ENCODE measurements at regions not wholly inside any gene's neighbourhood (a gene's known extent, or its start where the extent isn't known, plus 50 kb on each side); places are given as distances from the start of the nearest gene placed in this dataset.

DNA sequence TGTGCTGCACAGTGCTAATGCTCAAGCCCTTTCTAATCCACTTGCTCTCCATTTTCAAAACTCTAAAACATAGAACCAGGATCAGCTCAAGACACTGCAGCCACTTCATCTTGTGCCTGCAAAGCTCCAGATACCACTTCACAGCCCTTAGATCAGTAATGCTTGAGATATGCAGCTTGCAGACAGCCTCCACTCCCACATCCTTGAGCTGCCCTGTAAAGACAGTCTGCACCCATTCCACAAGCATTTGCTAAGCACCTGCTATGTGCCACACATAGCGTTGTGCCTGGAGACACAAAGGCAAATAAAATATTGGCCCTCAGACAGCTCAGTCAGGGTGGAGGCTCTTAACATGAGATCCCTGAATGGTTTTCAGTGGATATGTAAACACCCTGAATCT, 192.5 kb upstream of the SNX19 start:
- no peak overlapping the region for H3K27ac ChIP-seq
- no peaks in the 10 kb centered on the region for H3K36me3 ChIP-seq
- intact Hi-C loops (cut with DNase I), result no loop called here
- no peak for DNase-seq
- no peak for TF ChIP-seq POLR2A (IDR thresholded peaks at IDR 0.05)
- TF ChIP-seq, protein P1, sequence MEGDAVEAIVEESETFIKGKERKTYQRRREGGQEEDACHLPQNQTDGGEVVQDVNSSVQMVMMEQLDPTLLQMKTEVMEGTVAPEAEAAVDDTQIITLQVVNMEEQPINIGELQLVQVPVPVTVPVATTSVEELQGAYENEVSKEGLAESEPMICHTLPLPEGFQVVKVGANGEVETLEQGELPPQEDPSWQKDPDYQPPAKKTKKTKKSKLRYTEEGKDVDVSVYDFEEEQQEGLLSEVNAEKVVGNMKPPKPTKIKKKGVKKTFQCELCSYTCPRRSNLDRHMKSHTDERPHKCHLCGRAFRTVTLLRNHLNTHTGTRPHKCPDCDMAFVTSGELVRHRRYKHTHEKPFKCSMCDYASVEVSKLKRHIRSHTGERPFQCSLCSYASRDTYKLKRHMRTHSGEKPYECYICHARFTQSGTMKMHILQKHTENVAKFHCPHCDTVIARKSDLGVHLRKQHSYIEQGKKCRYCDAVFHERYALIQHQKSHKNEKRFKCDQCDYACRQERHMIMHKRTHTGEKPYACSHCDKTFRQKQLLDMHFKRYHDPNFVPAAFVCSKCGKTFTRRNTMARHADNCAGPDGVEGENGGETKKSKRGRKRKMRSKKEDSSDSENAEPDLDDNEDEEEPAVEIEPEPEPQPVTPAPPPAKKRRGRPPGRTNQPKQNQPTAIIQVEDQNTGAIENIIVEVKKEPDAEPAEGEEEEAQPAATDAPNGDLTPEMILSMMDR (IDR thresholded peaks at IDR 0.05), result no peak
- H3K4me3 ChIP-seq (replicated peaks in 1 of 3), result no peak overlapping the region
- H3K27me3 ChIP-seq, result no peaks in the 10 kb centered on the region
- H3K4me1 ChIP-seq, result no peaks in the 10 kb centered on the region
- 17 to 25% methylated on average over 1 of the region's 1 CpG for WGBS, 2 donors
- no peaks in the 10 kb centered on the region for H3K9me3 ChIP-seq

DNA sequence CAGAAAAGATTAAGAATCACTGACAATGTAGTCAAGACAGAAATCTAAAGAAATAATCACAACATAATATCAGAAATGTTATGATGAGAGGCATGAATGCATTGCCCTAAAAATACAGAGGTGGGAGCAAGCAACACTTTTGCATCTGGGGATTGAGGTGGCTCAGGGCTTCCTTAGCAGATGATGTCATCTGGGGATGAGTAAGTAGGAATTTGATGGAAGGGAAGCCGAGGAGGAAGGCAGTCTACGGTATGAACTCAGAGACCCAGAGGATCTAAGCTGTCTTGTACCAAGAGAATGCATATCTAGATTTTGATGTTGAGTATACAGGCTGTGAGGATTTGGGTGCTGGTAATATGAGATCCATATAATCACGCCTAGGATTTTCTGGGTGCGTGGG, 193.0 kb upstream of the SNX19 start:
- H3K4me3 ChIP-seq (replicated peaks in 1 of 3), result no peak overlapping the region
- H3K4me1 ChIP-seq, result no peaks in the 10 kb centered on the region
- 83 to 90% methylated on average over 4 of the region's 4 CpGs for WGBS, 2 donors
- no peaks in the 10 kb centered on the region for H3K9me3 ChIP-seq
- intact Hi-C loops (cut with DNase I), result no loop called here
- H3K36me3 ChIP-seq, result no peaks in the 10 kb centered on the region
- H3K27me3 ChIP-seq, result no peaks in the 10 kb centered on the region
- TF ChIP-seq, protein P1 (IDR thresholded peaks at IDR 0.05), result no peak
- TF ChIP-seq POLR2A (IDR thresholded peaks at IDR 0.05), result no peak
- no peak overlapping the region for H3K27ac ChIP-seq
- no peak for DNase-seq

DNA sequence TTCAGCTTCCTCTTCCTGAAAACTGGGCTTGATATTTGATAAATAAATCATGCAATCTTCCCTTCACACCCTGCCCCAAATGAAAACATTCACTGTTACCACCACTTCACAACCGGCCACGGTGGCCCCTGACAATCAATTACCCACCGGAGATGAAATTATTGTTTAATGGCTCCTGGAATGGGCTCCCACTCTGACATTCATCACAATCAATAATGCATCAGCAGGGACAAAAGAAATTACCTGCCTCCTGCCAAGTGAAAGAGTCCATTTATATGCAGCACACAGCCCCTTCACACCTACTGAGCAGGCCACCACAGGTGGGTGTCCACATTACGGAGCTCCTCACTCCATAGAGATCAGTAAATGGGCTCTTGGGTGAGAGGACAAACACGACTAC, 193.5 kb upstream of the SNX19 start:
- TF ChIP-seq, protein P1 (IDR thresholded peaks at IDR 0.05), result no peak
- TF ChIP-seq POLR2A (IDR thresholded peaks at IDR 0.05), result no peak
- no peaks in the 10 kb centered on the region for H3K27me3 ChIP-seq
- no peak overlapping the region for H3K4me3 ChIP-seq (replicated peaks in 1 of 3)
- no peaks in the 10 kb centered on the region for H3K4me1 ChIP-seq
- intact Hi-C loops (cut with DNase I), result no loop called here
- no peaks in the 10 kb centered on the region for H3K36me3 ChIP-seq
- no peak for DNase-seq
- WGBS, 2 donors, result 86 to 88% methylated on average over 5 of the region's 5 CpGs
- H3K9me3 ChIP-seq, result no peaks in the 10 kb centered on the region
- H3K27ac ChIP-seq, result no peak overlapping the region

DNA sequence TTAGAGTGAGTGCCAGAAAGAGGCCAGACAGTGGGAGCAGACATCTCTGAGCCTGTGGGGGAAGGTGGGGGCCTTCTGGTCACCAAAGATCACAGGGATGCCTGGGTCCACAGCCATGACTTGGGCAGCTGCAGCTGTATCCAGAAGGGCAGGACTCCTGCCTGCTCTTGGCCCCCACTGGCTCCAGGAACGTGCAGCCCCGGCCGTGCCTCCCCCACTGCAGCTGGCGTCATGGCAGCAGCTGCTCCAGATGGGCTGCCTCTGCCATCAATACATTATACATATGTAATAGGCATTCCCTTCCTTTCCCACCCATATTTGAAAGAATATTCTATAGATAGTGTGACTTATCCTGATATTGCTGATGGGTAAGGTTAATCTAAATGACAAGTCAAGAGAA, 195.5 kb upstream of the SNX19 start:
- WGBS, 2 donors, result 90 to 91% methylated on average over 4 of the region's 4 CpGs
- intact Hi-C loops (cut with DNase I), result no loop called here

DNA sequence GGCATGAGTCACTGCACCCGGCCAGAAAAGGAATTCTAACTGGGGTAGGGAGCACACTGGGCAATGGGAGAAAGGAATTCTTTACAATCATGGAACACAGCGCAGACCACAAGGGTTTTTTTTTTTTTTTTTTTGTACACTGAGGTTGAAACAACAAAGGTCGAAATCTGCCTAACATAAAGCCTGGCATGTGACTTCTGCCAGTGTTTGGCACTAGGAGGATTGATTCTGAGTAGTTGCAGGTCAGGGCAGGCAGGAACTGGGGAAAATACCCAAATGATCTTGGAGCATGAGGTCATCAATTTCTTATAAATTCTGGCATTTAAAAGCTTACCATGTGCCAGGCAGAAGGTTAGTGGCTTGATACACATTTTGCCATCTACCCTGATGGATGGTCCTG, 202.0 kb upstream of the SNX19 start:
- no peak overlapping the region for H3K4me3 ChIP-seq (replicated peaks in 1 of 3)
- intact Hi-C loops (cut with DNase I), result no loop called here
- no peak for DNase-seq
- WGBS, 2 donors, result 71 to 72% methylated on average over 3 of the region's 3 CpGs
- H3K9me3 ChIP-seq, result no peaks in the 10 kb centered on the region
- no peak overlapping the region for H3K27ac ChIP-seq
- no peaks in the 10 kb centered on the region for H3K36me3 ChIP-seq
- H3K27me3 ChIP-seq, result no peaks in the 10 kb centered on the region
- no peaks in the 10 kb centered on the region for H3K4me1 ChIP-seq
- TF ChIP-seq, protein P1 (IDR thresholded peaks at IDR 0.05), result no peak
- no peak for TF ChIP-seq POLR2A (IDR thresholded peaks at IDR 0.05)

More for the DNA sequence above, 195.5 kb upstream of the SNX19 start:
- no peak for DNase-seq
- Histone ChIP-seq H3K36me3 (no peaks in the 10 kb centered on the region), H3K4me1 (no peaks in the 10 kb centered on the region), H3K27me3 (no peaks in the 10 kb centered on the region), H3K27ac (no peak overlapping the region), H3K9me3 (no peaks in the 10 kb centered on the region), H3K4me3 (replicated peaks in 1 of 3) (no peak overlapping the region)
- no peak for TF ChIP-seq POLR2A (IDR thresholded peaks at IDR 0.05)
- TF ChIP-seq, protein P1 (IDR thresholded peaks at IDR 0.05), result no peak

Data from thyroid gland (tissue), 4 donors.